ENCODE measurements at regions not wholly inside any gene's neighbourhood (a gene's known extent, or its start where the extent isn't known, plus 50 kb on each side); places are given as distances from the start of the nearest gene placed in this dataset.
A peak's percentile ranks its signal among the peaks of the same experiment; 100 is the strongest.

- no peak for TF ChIP-seq POLR2A (IDR thresholded peaks at IDR 0.05)
- TF ChIP-seq POLR2AphosphoS5 (IDR thresholded peaks at IDR 0.05): no peak
- no peak for TF ChIP-seq EP300 (IDR thresholded peaks at IDR 0.05)
- TF ChIP-seq CTCF (IDR thresholded peaks at IDR 0.05): no peak
- no peak for ATAC-seq (ENCODE audit: low FRiP score in 2 of 2)
- DNase-seq: no peak
- Histone ChIP-seq H3K4me3 (no peak overlapping the region), H3K27me3 (no peaks in the 10 kb centered on the region), H3K36me3 (no peaks in the 10 kb centered on the region), H3K27ac (no peak overlapping the region), H3K9me3 (no peaks in the 10 kb centered on the region), H3K4me1 (peaks cover 0 to 8% (median 5%) of the 10 kb centered on the region in 4 donors)
- 67 to 78% methylated on average over 5 of the region's 5 CpGs for WGBS, 2 donors
Measured at GRCh38 chr2:40043641-40044040, 264.6 kb upstream of the THUMPD2 start.

GRCh38 chr2:40043191-40043590 is 264.1 kb upstream of the THUMPD2 start:
- no peak for DNase-seq
- Histone ChIP-seq H3K4me1 (peaks cover 0 to 8% (median 5%) of the 10 kb centered on the region in 4 donors), H3K27me3 (no peaks in the 10 kb centered on the region), H3K9me3 (no peaks in the 10 kb centered on the region), H3K27ac (no peak overlapping the region), H3K36me3 (no peaks in the 10 kb centered on the region), H3K4me3 (no peak overlapping the region)
- TF ChIP-seq POLR2A (IDR thresholded peaks at IDR 0.05) (no peak), EP300 (IDR thresholded peaks at IDR 0.05) (no peak), POLR2AphosphoS5 (IDR thresholded peaks at IDR 0.05) (no peak), CTCF (IDR thresholded peaks at IDR 0.05) (no peak)
- 88 to 96% methylated on average over 4 of the region's 4 CpGs for WGBS, 2 donors
- ATAC-seq (ENCODE audit: low FRiP score in 2 of 2): no peak

- Histone ChIP-seq H3K27ac (no peak overlapping the region), H3K36me3 (no peaks in the 10 kb centered on the region), H3K27me3 (no peaks in the 10 kb centered on the region), H3K4me1 (peaks cover 0 to 8% (median 5%) of the 10 kb centered on the region in 4 donors), H3K9me3 (no peaks in the 10 kb centered on the region), H3K4me3 (no peak overlapping the region)
- ATAC-seq (ENCODE audit: low FRiP score in 2 of 2): peak in 1 of 2 donors; percentile 57
- TF ChIP-seq CTCF (IDR thresholded peaks at IDR 0.05) (no peak), EP300 (IDR thresholded peaks at IDR 0.05) (no peak), POLR2A (IDR thresholded peaks at IDR 0.05) (no peak), POLR2AphosphoS5 (IDR thresholded peaks at IDR 0.05) (no peak)
- 50 to 57% methylated on average over 5 to 6 of the region's 6 CpGs for WGBS, 2 donors
- DNase-seq: no peak
Measured at GRCh38 chr2:40041422-40042382, 262.6 kb upstream of the THUMPD2 start.

GRCh38 chr2:40039549-40039948 is 260.5 kb upstream of the THUMPD2 start:
- no peak overlapping the region for H3K27ac ChIP-seq
- no peaks in the 10 kb centered on the region for H3K27me3 ChIP-seq
- no peak overlapping the region for H3K4me3 ChIP-seq
- no peak for ATAC-seq (ENCODE audit: low FRiP score in 2 of 2)
- no peaks in the 10 kb centered on the region for H3K36me3 ChIP-seq
- H3K4me1 ChIP-seq: peaks cover 0 to 8% (median 5%) of the 10 kb centered on the region in 4 donors
- no peak for DNase-seq
- H3K9me3 ChIP-seq: no peaks in the 10 kb centered on the region
- no peak for TF ChIP-seq POLR2A (IDR thresholded peaks at IDR 0.05)
- TF ChIP-seq EP300 (IDR thresholded peaks at IDR 0.05): no peak
- no peak for TF ChIP-seq POLR2AphosphoS5 (IDR thresholded peaks at IDR 0.05)
- TF ChIP-seq CTCF (IDR thresholded peaks at IDR 0.05): no peak
